ENCODE measurements at regions not wholly inside any gene's neighbourhood (a gene's known extent, or its start where the extent isn't known, plus 50 kb on each side); places are given as distances from the start of the nearest gene placed in this dataset.

GRCh38 chr4:77349364-77349763 lies 192.4 kb downstream of the CCNG2 start:
- ChIA-PET CTCF (no interaction called here), POLR2A (no interaction called here)
- no peak for DNase-seq (ENCODE audit: low read depth in 1 of 2, low spot score in 1 of 2)
- 31% methylated on average over 3 of the region's 3 CpGs for WGBS (ENCODE audit: missing lambda C conversion rate)
- H3K4me2 ChIP-seq = no peak overlapping the region
- no peak overlapping the region for H3K27ac ChIP-seq
- H3K9me3 ChIP-seq = no peaks in the 10 kb centered on the region
- ATAC-seq = no peak
- FAIRE-seq = no peak
- H3K4me1 ChIP-seq = peaks cover 10% of the 10 kb centered on the region; the same call in 2 of the 3 replicates
- H3K4me3 ChIP-seq = no peak overlapping the region
- no peak for TF ChIP-seq MAFK (IDR thresholded peaks at IDR 0.05; ENCODE audit: partially characterized antibody)
- no peak for TF ChIP-seq CEBPB (IDR thresholded peaks at IDR 0.05)
- no peak for TF ChIP-seq RARB (CRISPR knock-in tag; IDR thresholded peaks at IDR 0.05)
- no peak for TF ChIP-seq EHF (CRISPR knock-in tag; IDR thresholded peaks at IDR 0.05)
- no peak for TF ChIP-seq ZFP36 (IDR thresholded peaks at IDR 0.05; ENCODE audit: borderline replicate concordance, partially characterized antibody)
- no peak for TF ChIP-seq ELK1 (IDR thresholded peaks at IDR 0.05; ENCODE audit: low read depth, low read length)
- no peak for TF ChIP-seq HES2 (IDR thresholded peaks at IDR 0.05)
- TF ChIP-seq PHF8 (IDR thresholded peaks at IDR 0.05; ENCODE audit: borderline replicate concordance, low read depth) = no peak
- TF ChIP-seq HOXA7 (CRISPR knock-in tag; IDR thresholded peaks at IDR 0.05) = no peak

- POLR2A ChIA-PET = no interaction called here
- no peak for TF ChIP-seq NPAS2 (CRISPR knock-in tag; IDR thresholded peaks at IDR 0.05; ENCODE audit: borderline replicate concordance)
- no peak for TF ChIP-seq JUN (IDR thresholded peaks at IDR 0.05)
- no peak for TF ChIP-seq HES2 (IDR thresholded peaks at IDR 0.05)
- TF ChIP-seq SMC3 (IDR thresholded peaks at IDR 0.05) = no peak
- TF ChIP-seq RFX5 (IDR thresholded peaks at IDR 0.05) = no peak
- no peak for TF ChIP-seq TP53 (CRISPR knock-in tag; IDR thresholded peaks at IDR 0.05)
- no peak for TF ChIP-seq ATOH8 (CRISPR knock-in tag; IDR thresholded peaks at IDR 0.05; ENCODE audit: low read depth)
- TF ChIP-seq RCOR1 (IDR thresholded peaks at IDR 0.05; ENCODE audit: low read depth, low read length) = no peak
- no peak for TF ChIP-seq FOSB (CRISPR knock-in tag; IDR thresholded peaks at IDR 0.05)
- no peak for TF ChIP-seq RAD21 (conservative IDR thresholded peaks at IDR 0.05 in 1 of 2, IDR thresholded peaks at IDR 0.05 in 1 of 2)
- TF ChIP-seq CBX8 (IDR thresholded peaks at IDR 0.05) = no peak
- TF ChIP-seq ZSCAN20 (CRISPR knock-in tag; IDR thresholded peaks at IDR 0.05) = no peak
- no peak for TF ChIP-seq CHD2 (IDR thresholded peaks at IDR 0.05; ENCODE audit: low read length, partially characterized antibody)
- no peak for TF ChIP-seq KDM5A (IDR thresholded peaks at IDR 0.05)
- TF ChIP-seq CTCF (IDR thresholded peaks at IDR 0.05) = no peak
- Histone ChIP-seq H3K4me1 (peaks cover 10% of the 10 kb centered on the region; the same call in 2 of the 3 replicates), H3K27ac (no peak overlapping the region), H3K4me2 (no peak overlapping the region), H3K4me3 (no peak overlapping the region), H3K9me3 (no peaks in the 10 kb centered on the region)
- ATAC-seq (no peak), FAIRE-seq (no peak), DNase-seq (ENCODE audit: low read depth in 1 of 2, low spot score in 1 of 2) (no peak)
- CTCF ChIA-PET = interaction anchor here (0.5 to 0.9 kb wide), 2 partner anchors 9 to 280 kb away, joined by 3 to 4 read pairs; no protein-coding TSS in a partner anchor
- 17% methylated on average over 1 of the region's 1 CpG for WGBS (ENCODE audit: missing lambda C conversion rate)
Observed at GRCh38 chr4:77349796-77350195, 192.8 kb downstream of the CCNG2 start.
